GM04504 (cell line): ENCODE measurements at regions not wholly inside any gene's neighbourhood (a gene's known extent, or its start where the extent isn't known, plus 50 kb on each side); places are given as distances from the start of the nearest gene placed in this dataset.
"Not testable (repeated sequence)": the region's sequence is repeated elsewhere in the genome, so short reads cannot be mapped to it uniquely, and the experiment has no call there.

ENCODE experiments used
- DNase-seq: peaks from one replicate; pipeline ENCODE4 v3.0.0-alpha.2; 2012; ENCODE audit warnings: low read depth

DNA sequence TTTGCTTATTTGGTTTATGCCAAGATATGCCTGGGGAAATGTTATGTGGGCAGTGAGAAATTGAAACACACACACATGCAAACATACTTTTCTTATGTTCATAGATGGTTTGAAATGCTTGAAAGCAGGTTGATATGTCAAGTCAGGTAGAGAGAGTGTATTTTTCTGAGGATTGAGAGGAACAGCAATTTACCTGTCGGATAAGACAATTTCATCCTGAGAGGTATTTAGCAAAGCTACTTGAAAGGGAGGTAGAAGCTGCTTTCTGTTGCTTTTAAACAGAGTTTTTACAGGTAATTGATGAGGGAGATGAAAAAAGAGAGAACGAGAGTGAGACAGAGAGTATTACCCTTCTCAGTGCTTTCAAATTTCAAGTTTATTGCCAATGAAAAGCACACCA lies 854.3 kb downstream of the CDH8 start:
- no peak for DNase-seq

DNA sequence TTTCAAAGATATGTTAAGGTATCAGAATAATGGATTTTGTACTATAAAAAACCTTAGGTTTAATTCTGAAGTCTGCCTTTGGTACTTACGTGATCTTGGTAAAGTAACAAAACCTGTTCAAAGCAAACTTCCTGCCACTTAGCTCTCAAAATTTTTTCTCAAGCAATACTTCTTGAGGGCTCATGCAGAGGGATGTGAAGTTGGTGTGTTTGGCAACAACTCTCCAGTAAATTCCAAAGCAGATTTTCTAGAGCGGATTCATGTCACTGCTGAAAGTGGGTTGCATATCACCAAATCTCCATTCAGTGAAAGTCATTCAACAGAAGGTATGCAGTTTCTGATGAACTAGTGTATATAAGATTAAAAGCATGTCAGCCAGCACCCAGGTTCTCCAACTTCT lies 856.7 kb downstream of the CDH8 start:
- DNase-seq: no peak

DNA sequence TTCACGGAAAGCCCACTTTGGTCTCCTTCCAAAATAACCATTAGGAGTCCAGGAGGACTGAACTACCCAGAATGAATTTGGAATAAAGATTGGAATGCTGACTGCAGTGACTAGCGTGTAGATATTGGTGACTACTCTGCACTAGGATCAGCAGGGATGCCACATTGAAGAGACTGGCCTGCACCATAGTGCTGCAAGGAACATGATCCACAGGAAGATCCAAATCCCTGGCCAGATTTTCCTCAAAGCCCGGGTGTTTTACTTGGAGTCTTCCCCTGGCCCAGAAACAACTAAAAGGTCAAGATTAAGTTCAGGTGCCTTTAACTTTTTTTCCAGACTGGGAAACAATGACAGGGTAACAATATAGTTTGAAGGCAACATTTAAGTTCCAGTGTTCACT lies 870.4 kb downstream of the CDH8 start:
- no peak for DNase-seq

DNA sequence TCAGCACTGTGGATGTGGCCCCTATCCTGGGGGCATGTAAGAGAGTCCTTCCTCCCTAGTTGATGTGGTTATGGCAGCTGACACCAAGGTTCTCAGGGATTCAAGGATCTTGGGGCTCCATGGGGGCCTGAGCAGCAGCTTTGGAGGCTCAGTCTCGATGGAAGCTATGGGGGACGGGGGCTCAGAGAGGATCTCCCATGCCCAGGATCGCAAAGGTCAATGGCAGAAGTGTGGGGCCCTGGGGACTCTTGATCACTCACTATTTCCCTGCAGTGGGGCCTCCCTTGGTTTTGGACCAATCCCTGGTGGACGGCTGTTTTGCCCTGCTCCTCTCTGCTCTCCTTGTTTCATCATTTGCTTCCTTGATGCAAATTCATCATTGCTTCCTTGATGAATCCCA lies 885.9 kb downstream of the CDH8 start:
- no peak for DNase-seq

DNA sequence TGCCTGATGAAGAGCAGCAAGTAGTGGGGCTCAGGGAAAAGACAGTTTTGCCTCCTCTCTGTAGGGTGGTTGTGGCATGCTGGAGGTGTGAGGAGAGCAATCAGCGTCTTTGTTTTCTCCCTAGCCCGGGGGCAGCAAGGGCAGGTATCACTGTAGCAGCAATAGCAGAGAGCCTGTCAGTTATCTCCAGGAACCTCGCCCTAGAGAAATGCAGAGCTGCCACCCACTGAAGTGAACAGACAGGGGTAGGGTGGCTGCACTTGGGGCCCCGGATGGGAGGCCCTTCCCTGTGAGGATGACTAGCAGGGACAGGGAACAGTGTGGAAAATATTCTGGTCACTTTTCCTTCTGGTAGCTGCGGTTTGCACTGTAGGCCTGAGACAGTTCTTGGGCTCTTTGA lies 886.5 kb downstream of the CDH8 start:
- DNase-seq: no peak

DNA sequence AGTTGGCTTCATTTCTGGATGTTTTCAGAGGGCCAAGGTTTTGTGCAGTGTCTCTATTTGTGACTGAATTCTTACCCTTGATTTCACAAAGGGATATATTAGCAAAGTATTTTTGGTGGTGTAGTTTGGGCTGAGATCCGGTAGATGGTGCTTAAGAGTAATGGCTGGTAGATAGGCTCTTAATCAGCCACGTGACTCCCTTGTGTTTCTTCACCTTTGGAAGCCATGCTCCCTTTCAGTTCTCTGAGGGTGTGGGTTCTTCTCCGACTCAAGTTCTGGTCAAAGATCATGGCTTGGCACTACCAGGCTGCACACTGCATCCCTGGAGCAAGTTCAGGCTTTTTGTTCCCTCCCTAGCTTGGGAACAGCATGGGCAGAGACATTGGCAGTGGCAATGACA lies 887.3 kb downstream of the CDH8 start:
- no peak for DNase-seq

DNA sequence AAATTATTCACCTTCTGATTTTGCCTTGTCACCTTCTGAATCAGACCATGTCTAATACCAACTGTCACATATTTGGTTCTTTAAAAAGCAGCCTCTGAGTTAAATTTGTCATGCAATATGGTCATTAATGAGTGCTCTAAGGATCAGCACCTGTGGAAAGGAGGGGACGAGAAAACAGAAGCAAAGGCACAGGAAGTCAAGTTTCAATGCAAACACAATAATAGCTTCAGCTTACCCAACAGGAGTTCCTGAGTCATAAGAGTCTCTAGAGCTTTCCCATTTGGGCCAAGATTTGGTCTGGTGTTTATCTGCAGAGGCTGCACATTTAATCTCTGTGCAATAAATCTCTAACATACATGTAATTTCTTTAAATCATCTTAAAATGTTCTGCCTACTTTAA lies 889.8 kb downstream of the CDH8 start:
- DNase-seq: no peak

DNA sequence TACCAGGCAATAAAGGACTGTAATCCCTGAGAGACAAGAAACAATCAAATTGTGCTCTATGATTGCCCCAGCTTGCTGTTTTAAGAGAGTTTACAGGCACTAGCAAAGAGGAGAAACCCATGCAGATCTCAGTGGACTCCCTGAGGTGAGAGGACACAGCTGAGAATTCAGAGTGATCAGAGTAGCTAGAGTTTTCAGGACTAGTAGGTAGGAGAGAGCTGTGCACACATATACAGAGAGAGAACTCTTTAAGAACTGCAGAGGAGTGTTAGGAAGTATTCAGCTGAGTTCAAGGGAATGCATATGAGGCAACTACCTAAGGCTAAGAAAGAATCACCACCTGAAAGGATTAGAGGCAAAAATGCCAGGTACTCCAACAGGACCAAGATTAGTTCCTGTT lies 904.8 kb downstream of the CDH8 start:
- DNase-seq: no peak

DNA sequence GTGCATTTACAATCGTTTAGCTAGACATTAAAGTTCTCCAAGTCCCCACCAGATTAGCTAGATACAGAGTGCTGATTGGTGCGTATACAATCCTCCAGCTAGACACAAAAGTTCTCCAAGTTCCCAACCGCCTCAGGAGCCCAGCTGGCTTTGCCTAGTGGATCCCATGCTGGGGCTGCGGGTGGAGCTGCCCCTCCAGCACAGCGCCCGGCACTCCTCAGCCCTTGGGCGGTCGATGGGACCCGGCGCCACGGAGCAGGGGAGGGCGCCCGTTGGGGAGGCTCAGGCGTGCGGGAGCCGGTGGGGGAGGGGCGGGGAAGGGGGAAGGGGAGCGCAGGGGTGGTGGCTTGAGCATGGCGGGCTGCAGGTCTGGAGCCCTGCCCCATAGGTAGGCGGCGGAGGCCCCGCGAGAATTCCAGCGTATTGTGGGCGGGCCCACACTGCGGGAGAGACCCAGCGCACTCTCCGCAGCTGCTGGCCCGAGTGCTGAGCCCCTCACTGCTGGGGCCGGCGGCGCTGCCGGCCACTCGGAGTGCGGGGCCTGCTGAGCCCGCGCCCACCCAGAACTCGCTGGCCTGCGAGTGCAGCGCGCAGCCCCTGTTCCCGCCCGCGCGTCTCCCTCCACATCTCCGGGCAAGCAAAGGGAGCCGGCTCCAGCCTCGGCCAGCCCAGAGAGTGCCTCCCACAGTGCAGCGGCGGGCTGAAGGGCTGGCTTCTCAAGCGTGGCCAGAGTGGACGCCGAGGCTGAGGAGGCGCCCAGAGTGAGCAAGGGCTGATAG lies 907.5 kb downstream of the CDH8 start:
- DNase-seq: no peak

DNA sequence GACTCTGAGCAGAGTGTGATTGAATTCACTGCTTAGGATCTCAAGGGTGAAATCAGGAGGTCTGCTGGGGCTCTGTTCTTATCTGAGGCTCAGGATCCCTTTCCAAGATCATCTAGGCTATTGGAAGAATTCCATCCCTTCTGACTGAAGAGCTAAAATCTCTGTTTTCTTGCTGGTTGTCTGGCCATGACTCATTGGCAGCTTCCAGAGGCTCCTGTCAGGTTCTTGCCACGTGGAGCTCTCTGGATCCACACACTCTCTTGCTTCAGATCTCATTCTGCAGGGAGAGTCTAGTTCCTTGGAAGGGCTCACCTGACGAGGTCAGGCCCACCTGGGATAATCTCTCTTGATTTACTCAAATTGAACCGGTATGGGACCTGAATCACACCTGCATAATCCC lies 930.7 kb downstream of the CDH8 start:
- DNase-seq: no peak

DNA sequence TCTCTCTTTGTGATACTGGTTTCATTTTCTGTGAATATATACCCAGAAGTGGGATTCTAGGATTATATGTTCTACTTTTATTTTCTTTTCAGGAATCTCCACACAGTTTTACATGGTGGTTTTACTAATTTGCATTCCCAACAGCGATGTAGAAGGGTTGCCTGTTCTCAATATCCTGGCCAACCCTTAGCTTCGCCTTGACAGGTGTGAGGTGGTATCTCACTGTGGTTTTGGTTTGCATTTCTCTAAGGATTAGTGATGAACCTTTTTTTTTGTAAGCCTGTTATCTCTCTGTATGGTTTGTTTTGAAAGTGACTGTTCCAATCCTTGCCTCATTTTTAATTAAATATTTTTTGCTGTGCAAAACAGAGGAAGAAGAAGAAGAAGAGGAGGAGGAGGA lies 937.7 kb downstream of the CDH8 start:
- DNase-seq: no peak

DNA sequence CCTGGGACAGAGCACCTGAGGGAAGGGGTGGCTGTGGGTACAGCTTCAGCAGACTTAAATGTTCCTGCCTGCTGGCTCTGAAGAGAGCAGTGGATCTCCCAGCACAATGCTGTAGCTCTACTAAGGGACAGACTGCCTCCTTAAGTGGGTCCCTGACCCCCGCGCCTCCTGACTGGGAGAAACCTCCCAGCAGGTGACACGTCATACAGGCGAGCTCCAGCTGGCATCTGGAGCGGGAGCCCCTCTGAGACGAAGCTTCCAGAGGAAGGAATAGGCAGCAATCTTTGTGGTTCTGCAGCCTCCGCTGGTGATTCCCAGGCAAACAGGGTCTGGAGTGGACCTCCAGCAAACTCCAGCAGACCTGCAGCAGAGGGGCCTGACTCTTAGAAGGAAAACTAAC lies 944.9 kb downstream of the CDH8 start:
- not testable (repeated sequence) for DNase-seq

DNA sequence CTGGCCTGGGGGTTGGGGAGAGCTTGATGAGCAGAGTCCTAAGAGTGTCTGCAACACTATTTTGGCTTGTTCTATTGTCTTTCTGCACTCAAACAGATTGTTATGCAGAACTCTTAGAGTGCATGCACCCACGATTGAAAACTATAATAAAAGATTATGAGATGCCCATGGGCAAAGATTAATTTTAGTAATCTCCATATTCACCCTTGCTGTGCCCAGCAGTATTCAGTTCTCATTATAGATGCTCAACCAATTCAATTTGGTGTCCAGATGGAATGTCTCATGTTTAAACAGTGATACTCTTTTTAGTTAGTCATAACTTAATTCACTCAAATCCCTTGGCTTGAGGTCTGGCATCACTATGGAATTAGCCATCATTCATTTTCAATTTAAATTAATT lies 952.5 kb downstream of the CDH8 start:
- DNase-seq: no peak

DNA sequence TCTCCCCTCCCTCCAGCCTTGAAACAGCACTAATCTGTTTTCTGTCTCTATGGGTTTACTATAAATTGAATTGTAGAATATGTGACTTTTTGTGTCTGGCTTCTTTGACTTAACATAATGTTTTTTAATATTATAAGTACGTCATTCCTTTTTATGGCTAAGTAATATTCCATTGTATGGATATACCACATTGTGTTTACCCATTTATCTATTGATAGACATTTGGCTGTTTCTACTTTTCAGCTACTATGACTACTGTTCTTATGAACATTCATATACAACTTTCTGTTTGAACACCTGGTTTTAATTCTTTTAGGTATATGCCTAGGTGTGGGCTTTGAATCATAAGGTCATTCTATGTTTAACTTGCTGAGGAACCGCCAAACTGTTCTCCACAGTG lies 961.9 kb downstream of the CDH8 start:
- DNase-seq: no peak

DNA sequence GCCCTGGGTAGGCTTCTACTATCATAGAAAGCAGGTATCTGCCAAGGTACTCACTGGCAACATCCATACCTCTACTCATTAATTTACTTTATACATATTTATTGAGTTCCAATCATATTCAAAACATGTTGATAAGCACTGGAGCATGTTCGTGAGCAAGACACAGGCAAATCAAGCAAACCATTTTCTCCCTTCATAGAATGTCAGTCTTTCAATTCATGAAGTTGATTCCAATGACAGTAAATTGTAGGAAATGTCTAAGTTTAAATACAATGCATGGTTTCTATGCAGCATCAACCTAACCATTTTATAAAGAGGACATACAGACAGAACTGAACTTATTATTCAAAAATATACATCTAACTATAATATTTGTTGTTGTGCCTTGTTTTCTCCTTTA lies 978.6 kb downstream of the CDH8 start:
- DNase-seq: no peak

DNA sequence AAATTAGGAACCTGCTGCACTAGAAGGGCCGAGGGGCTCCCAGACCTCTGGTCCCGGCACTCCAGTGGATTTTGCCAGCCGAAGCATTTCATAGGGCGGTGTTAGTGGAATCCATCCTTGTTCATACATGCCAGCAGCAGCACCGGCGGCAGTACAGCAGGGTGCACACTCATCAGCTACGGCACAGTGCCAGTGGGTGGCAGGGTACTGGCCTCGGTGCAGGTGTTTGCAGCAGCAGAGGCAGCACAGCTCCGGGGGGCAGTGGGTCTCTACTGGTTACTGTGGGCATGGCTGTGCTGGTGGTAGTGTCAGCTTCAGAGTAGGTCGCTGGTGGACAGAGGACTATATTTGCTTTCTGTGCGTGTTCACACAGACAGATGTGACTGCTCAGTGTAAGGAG lies 985.7 kb downstream of the CDH8 start:
- DNase-seq: no peak

DNA sequence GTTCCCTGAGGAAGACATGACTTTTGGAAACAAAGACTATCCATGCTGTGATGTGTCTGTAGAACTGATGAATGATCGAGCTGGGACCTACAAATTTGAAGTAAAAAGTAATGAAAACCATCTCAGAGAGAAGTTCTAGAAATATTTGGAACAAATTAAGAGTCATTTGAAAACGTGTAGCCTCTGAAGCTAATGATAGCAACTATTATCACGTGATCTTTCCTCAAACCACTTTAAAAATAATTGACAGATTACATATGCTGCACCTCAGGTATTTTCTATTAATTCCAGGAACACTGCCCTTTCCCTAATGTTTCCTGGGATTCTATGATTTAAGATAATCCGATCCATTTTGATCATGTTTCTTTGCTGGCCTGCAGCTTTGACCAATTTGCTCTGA lies 990.3 kb downstream of the CDH8 start:
- no peak for DNase-seq

DNA sequence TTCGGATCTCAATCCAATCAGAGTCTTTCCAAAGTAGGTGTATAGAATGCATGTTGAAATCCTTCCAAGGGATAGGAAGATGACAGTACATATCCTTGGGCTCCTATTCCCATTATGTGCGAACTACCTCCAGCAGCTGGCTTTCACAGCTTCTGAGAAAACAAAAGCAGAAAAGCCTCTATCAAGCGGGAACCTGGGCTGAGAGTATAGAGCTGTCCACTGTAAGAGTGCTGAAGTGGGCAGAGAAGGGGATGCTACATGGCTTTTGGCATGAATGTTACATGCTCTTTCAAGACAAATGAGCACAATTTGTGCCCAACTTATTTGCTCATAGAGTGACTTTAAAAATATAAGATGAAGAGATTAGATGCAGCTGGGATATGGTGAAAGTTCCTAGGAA lies 993.5 kb downstream of the CDH8 start:
- DNase-seq: no peak

DNA sequence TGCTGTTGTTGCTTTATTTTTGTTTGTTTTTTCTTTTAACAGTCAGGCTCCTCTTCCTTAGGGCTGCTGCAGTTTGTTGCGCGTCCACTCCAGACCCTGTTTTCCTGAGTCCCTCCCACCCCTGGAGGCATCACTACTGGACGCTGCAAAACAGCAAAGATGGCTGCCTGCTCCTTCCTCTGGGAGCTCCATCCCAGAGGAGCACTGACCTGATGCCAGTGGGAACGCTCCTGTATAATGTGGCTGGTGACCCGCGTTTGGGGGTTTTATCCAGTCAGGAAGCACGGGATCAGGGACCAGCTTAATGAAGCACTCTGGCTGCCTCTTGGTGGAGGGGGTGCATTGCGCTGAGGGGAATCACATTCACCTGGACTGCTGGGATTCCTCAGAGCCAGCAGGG lies 1005.6 kb downstream of the CDH8 start:
- no peak for DNase-seq

DNA sequence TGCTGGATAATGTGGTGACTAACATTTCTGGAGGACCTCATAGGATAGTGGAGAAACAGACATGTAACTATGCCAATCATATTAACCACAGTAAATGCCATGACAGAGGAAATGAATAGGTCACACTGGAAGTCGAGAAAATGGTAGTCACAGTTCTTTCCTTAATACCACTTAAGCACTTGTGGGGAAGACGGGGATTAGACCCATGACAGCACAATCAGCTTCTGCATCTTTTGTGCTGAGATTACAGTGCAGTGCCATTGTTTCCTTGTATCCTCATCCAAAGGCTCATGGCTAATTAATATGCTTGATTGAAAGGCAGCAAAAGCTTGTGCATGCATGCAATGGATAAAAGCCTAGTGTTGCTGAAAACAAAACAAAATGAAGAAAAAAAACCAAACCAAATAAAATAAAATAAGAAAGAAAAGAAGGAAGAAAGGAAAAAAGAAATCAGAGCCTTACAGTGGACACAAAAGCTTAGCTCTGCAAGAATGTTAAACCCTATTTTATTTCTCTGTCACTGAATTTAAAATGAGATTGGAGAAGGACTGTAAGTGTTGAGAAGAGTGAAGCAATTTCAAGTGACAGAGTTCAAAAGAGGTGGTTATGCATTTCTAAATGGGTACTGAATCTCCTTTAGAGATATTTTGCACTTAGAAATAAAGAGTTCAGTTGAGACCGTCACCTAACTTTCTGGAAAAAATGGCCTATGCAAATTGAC lies 1011.9 kb downstream of the CDH8 start:
- no peak for DNase-seq

DNA sequence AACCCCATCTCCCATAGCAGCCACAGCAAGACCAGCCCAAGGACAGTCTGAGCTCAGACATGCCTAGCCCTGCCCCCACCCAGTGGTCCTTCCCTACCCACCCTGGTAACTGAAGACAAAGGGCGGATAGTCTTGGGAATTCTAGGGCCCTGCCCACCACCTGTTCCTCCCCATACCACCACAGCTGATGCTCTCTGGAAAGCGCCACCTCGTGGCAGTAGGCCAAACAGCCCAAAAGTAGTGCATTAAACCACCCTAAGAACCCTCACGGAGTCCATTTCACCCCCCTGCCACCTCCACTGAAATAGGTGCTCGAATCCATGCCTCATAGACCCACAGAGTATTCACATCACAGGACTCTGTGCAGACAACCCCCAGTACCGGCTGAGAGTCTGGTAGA lies 1021.4 kb downstream of the CDH8 start:
- no peak for DNase-seq

DNA sequence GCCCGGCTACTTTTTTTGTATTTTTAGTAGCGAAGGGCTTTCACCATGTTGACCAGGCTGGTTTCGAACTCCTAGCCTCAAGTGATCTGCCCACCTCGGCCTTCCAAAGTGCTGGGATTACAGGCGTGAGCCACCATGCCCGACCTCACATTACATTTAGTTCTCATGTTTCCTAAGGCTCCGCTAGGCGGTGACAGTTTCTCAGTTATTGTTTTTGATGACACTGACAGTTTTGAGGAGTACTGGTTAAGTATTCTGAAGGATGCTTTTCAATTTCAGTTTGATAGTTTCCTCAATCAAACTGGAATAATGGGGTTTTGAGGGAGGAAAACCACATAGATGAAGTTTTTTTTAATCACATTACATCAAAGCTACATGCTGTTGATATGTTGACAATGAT lies 1028.5 kb downstream of the CDH8 start:
- no peak for DNase-seq

DNA sequence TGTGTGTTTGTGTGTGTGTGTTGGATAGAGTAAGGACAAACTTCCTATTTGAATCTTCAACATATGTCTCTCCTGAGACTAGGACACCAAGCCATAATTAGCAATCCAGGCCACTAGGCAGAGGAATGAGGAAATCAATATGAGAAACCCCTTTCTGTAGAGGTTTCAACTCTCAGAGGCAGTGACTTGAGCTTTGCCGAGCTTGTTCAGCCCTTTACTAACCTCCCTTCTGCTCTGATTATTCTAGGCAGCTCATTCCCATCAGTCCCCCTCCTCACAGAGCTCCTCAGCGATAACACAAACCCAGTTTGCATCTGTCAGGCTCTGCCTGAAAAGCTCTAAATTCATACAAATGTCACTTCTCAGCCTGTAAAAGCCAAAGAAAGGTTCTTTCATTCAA lies 1030.3 kb downstream of the CDH8 start:
- DNase-seq: no peak
